H9 (cell line): ENCODE measurements at regions not wholly inside any gene's neighbourhood (a gene's known extent, or its start where the extent isn't known, plus 50 kb on each side); places are given as distances from the start of the nearest gene placed in this dataset.

ENCODE experiments used
- DNase-seq: peaks from one replicate; pipeline ENCODE4 v3.0.0-alpha.2; 2017
- H2AFZ ChIP-seq: one replicate; pipeline ENCODE4 v1.6.1; 2013; ENCODE audit warnings: mild to moderate bottlenecking, low read length, control low read depth, moderate library complexity
- H2AK5ac ChIP-seq: 2 replicates; pipeline ENCODE4 v1.6.1; 2013; ENCODE audit warnings: low read length, control low read depth, mixed read lengths; ENCODE audit not compliant: insufficient read length
- H2BK120ac ChIP-seq: one replicate; pipeline ENCODE4 v1.6.1; 2013; ENCODE audit warnings: low read depth, mild to moderate bottlenecking, low read length, control low read depth, inconsistent platforms; ENCODE audit not compliant: poor library complexity, severe bottlenecking
- H2BK12ac ChIP-seq: 2 replicates; pipeline ENCODE4 v1.6.1; 2013; ENCODE audit warnings: low read length, control low read depth, mixed read lengths, low read depth; ENCODE audit not compliant: insufficient read length
- H2BK15ac ChIP-seq: 2 replicates; pipeline ENCODE4 v1.6.1; 2013; ENCODE audit warnings: low read depth, low read length, control low read depth
- H2BK20ac ChIP-seq: one replicate; pipeline ENCODE4 v1.6.1; 2013; ENCODE audit warnings: low read depth, mild to moderate bottlenecking, low read length, control low read depth, inconsistent platforms; ENCODE audit not compliant: poor library complexity, severe bottlenecking
- H2BK5ac ChIP-seq: 2 replicates; pipeline ENCODE4 v1.6.1; 2013; ENCODE audit warnings: low read length, control low read depth, mixed read lengths; ENCODE audit not compliant: insufficient read length
- H3K14ac ChIP-seq: 2 replicates; pipeline ENCODE4 v1.6.1; 2013; ENCODE audit warnings: low read length, control low read depth; ENCODE audit not compliant: insufficient read depth
- H3K18ac ChIP-seq: 2 replicates; pipeline ENCODE4 v1.6.1; 2013; ENCODE audit warnings: low read depth, mild to moderate bottlenecking, mixed read lengths, low read length, control low read depth; ENCODE audit not compliant: insufficient read length
- H3K23ac ChIP-seq: 2 replicates; pipeline ENCODE4 v1.6.1; 2013; ENCODE audit warnings: low read length, control low read depth, mixed read lengths, low read depth; ENCODE audit not compliant: insufficient read length
- H3K23me2 ChIP-seq: 2 replicates; pipeline ENCODE4 v1.6.1; 2013; ENCODE audit warnings: low read depth, mild to moderate bottlenecking, mixed read lengths, low read length, control low read depth; ENCODE audit not compliant: insufficient read length, poor library complexity, severe bottlenecking
- H3K27ac ChIP-seq: 2 replicates; pipeline ENCODE4 v1.5.1; 2013; ENCODE audit warnings: low read length, control low read depth, mixed read lengths, low read depth; ENCODE audit not compliant: insufficient read length
- H3K27me3 ChIP-seq: 2 replicates; pipeline ENCODE4 v1.6.1; 2013; ENCODE audit warnings: low read length, control low read depth, inconsistent platforms; ENCODE audit not compliant: insufficient read depth
- H3K4ac ChIP-seq: 2 replicates; pipeline ENCODE4 v1.6.1; 2013; ENCODE audit warnings: low read depth, mild to moderate bottlenecking, control low read depth, inconsistent platforms, low read length, moderate library complexity
- H3K4me1 ChIP-seq: 2 replicates; pipeline ENCODE4 v1.6.1; 2013; ENCODE audit warnings: low read length, control low read depth, inconsistent platforms; ENCODE audit not compliant: insufficient read depth
- H3K4me2 ChIP-seq: 2 replicates; pipeline ENCODE4 v1.6.1; 2013; ENCODE audit warnings: low read length, control low read depth, mixed read lengths; ENCODE audit not compliant: insufficient read length, insufficient read depth
- H3K56ac ChIP-seq: 2 replicates; pipeline ENCODE4 v1.6.1; 2013; ENCODE audit warnings: low read depth, mild to moderate bottlenecking, mixed read lengths, low read length, control low read depth; ENCODE audit not compliant: insufficient read length
- H3K79me1 ChIP-seq: 2 replicates; pipeline ENCODE4 v1.6.1; 2013; ENCODE audit warnings: low read depth, mild to moderate bottlenecking, moderate library complexity, low read length, control low read depth, inconsistent platforms; ENCODE audit not compliant: insufficient read depth, poor library complexity, severe bottlenecking
- H3K79me2 ChIP-seq: 2 replicates; pipeline ENCODE4 v1.6.1; 2013; ENCODE audit warnings: low read length, control low read depth, inconsistent platforms; ENCODE audit not compliant: insufficient read depth
- H3K9ac ChIP-seq: 2 replicates; pipeline ENCODE4 v1.6.1; 2013; ENCODE audit warnings: low read length, control low read depth, mixed read lengths; ENCODE audit not compliant: insufficient read length; ENCODE audit errors: extremely low read depth
- H3K9me3 ChIP-seq: one replicate; pipeline ENCODE4 v1.6.1; 2013; ENCODE audit warnings: low read depth, low read length, inconsistent platforms; ENCODE audit not compliant: control insufficient read depth
- H3T11ph ChIP-seq: one replicate; pipeline ENCODE4 v1.6.1; 2013; ENCODE audit warnings: mild to moderate bottlenecking, low read length, control low read depth, inconsistent platforms
- H4K20me1 ChIP-seq: one replicate; pipeline ENCODE4 v1.6.1; 2013; ENCODE audit not compliant: control insufficient read depth, insufficient read length, insufficient read depth
- H4K5ac ChIP-seq: 2 replicates; pipeline ENCODE4 v1.6.1; 2013; ENCODE audit warnings: low read depth, mild to moderate bottlenecking, mixed read lengths, low read length, control low read depth; ENCODE audit not compliant: insufficient read length
- H4K8ac ChIP-seq: replicated peaks from 2 replicates; pipeline ENCODE4 v1.6.1; 2013; ENCODE audit warnings: low read length, control low read depth, mixed read lengths, low read depth; ENCODE audit not compliant: insufficient read length
- H4K91ac ChIP-seq: 2 replicates; pipeline ENCODE4 v1.6.1; 2013; ENCODE audit warnings: low read depth, mild to moderate bottlenecking, moderate library complexity, mixed read lengths, low read length, control low read depth; ENCODE audit not compliant: insufficient read length
- H3K27ac Mint-ChIP-seq, 3 experiments: 2 replicates in 2 of 3; 3 replicates in 1 of 3; pipeline ENCODE4 v1.8.0; 2020 to 2021; ENCODE audit warnings: mixed read lengths in 3 of 3, mild to moderate bottlenecking in 1 of 3, moderate library complexity in 1 of 3
- H3K27me3 Mint-ChIP-seq: 2 replicates; pipeline ENCODE4 v1.8.0; 2021; ENCODE audit warnings: low read depth, mild to moderate bottlenecking, moderate library complexity, mixed read lengths
- H3K36me3 Mint-ChIP-seq, 3 experiments: 2 replicates in 2 of 3; 3 replicates in 1 of 3; pipeline ENCODE4 v1.8.0; 2020 to 2021; ENCODE audit warnings: low read depth in 3 of 3, mixed read lengths in 3 of 3; ENCODE audit not compliant: insufficient read depth in 1 of 3
- H3K4me1 Mint-ChIP-seq, 2 experiments: 2 replicates each; pipeline ENCODE4 v1.8.0; 2020; ENCODE audit warnings: mixed read lengths in 2 of 2
- H3K4me3 Mint-ChIP-seq, 2 experiments: 2 replicates in 1 of 2; 3 replicates in 1 of 2; pipeline ENCODE4 v1.8.0; 2020 to 2021; ENCODE audit warnings: mild to moderate bottlenecking in 2 of 2, mixed read lengths in 2 of 2, moderate library complexity in 1 of 2
- H3K9me3 Mint-ChIP-seq, 2 experiments: 2 replicates in 1 of 2; 3 replicates in 1 of 2; pipeline ENCODE4 v1.8.0; 2020; ENCODE audit warnings: mild to moderate bottlenecking in 2 of 2, mixed read lengths in 2 of 2, moderate library complexity in 1 of 2
- CTCF ChIP-seq: fragments of 200-600 bp; sonication (generic); conservative IDR thresholded peaks from 3 replicates; pipeline ENCODE4 v1.8.0; 2021; ENCODE audit warnings: antibody characterized with exemption, mild to moderate bottlenecking
- WGBS: extraction: QIAGEN DNeasy Blood & Tissue Kit; methylation state at CpG from one replicate; pipeline ENCODE4 v1.1.7; 2013; ENCODE audit warnings: missing lambda C conversion rate, low lambda C conversion rate, mixed read lengths; ENCODE audit not compliant: insufficient read length; ENCODE audit errors: extremely low coverage; 5-methylcytosine and 5-hydroxymethylcytosine counted together

DNA sequence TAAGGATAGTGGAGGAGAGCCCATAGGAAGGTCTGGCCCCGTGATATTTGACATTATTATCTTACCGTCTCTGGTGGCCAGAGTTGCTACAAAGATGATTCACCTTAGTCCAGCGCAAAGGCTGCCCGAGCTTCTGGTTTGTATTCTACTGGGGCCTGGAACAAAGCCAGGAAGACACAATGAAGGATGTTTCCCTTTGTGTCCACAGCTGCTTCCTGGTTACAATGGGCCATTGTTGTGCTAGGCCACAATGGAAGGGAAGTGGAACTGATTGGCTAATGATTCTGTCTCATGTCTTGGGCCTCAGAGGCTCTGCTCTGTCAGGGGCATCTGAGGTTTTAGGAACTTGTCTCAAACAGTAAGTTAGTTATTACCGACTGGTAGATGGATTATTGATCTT lies 132.2 kb downstream of the TDRD15 start:
- Mint-ChIP-seq H3K27ac (no peak overlapping the region), H3K36me3 (no peaks in the 10 kb centered on the region), H3K4me1 (peaks cover 18 to 22% of the 10 kb centered on the region in 2 experiments), H3K9me3 (no peaks in the 10 kb centered on the region), H3K27me3 (no peaks in the 10 kb centered on the region), H3K4me3 (no peak overlapping the region)
- H3K56ac ChIP-seq: no peak overlapping the region
- no peaks in the 10 kb centered on the region for H3K9me3 ChIP-seq
- H3K4me1 ChIP-seq: peaks cover 5% of the 10 kb centered on the region; the same call in 1 of the 2 replicates
- no peak overlapping the region for H2AK5ac ChIP-seq
- no peak overlapping the region for H4K5ac ChIP-seq
- H2BK120ac ChIP-seq: no peak overlapping the region
- H4K8ac ChIP-seq: no peak overlapping the region
- no peak for TF ChIP-seq CTCF
- no peak overlapping the region for H3K14ac ChIP-seq
- H3K4me2 ChIP-seq: no peak overlapping the region
- no peak overlapping the region for H2BK20ac ChIP-seq
- H3K23me2 ChIP-seq: no peaks in the 10 kb centered on the region
- H3K79me1 ChIP-seq: no peaks in the 10 kb centered on the region
- H2BK15ac ChIP-seq: no peak overlapping the region
- H3T11ph ChIP-seq: no peak overlapping the region
- H4K91ac ChIP-seq: no peak overlapping the region
- H3K27me3 ChIP-seq: no peaks in the 10 kb centered on the region
- H3K27ac ChIP-seq: no peak overlapping the region
- no peak overlapping the region for H2BK12ac ChIP-seq
- no peak overlapping the region for H2AFZ ChIP-seq
- no peak overlapping the region for H3K23ac ChIP-seq
- no peak overlapping the region for H3K4ac ChIP-seq
- no peak overlapping the region for H3K9ac ChIP-seq
- no peak overlapping the region for H3K18ac ChIP-seq
- H3K79me2 ChIP-seq: no peaks in the 10 kb centered on the region
- DNase-seq: no peak
- no peaks in the 10 kb centered on the region for H4K20me1 ChIP-seq
- no CpG with 5 or more reads among the region's 5 CpGs for WGBS
- H2BK5ac ChIP-seq: no peak overlapping the region
